ENCODE measurements at regions not wholly inside any gene's neighbourhood (a gene's known extent, or its start where the extent isn't known, plus 50 kb on each side); places are given as distances from the start of the nearest gene placed in this dataset.

DNA sequence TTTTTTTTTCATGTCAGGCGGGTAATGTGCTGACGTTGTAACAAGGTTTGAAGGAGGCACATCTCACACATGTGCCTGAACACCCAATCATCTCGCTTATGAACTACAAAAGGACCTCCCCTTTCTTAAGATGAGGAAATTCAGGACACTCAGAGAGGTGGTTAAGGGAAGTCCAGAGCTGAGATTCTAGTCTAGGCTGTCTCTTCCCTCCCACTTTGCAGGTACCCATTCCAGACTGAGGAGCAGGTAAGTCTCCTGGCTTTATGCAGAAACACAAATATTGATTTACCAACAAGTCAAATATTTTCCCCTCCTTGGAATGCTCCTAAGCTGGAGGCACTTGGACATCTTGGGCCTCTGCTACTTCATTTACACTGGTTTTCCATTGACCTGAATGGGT, 122.9 kb upstream of the CADM1 start:
- CTCF ChIA-PET: interaction anchor here (0.6 kb wide), 1 partner anchor 518 kb away, joined by 3 read pairs; no protein-coding TSS in a partner anchor
- no peak overlapping the region for H3K27ac ChIP-seq (ENCODE audit: low read depth, low read length)
- POLR2A ChIA-PET: no interaction called here

DNA sequence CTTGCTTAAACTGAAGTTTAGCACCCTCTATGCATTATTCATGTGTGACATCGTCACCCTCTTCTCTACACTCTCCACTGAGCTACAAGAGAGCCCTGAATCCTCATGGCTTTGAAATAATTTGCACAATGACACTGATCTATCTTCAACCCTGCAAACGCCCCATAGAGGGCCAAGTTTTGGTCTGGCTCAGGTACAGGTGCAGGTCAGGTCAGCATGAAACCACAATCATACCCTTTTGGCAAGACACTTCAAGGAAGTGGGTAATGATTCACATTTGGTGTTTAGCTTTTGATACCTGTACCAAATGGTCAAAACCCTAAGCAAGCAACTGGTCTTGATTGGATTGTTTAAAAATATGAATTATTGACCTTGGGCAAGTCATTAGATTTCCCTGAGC, 122.2 kb upstream of the CADM1 start:
- CTCF ChIA-PET: no interaction called here
- no peaks in the 10 kb centered on the region for H3K9me3 ChIP-seq (ENCODE audit: control insufficient read depth, insufficient read depth, low read length)
- DNase-seq (ENCODE audit: low read depth, low spot score): no peak
- POLR2A ChIA-PET: no interaction called here
- peaks cover 10% of the 10 kb centered on the region for H3K27me3 ChIP-seq (ENCODE audit: control insufficient read depth, insufficient read depth, low read length)
- no peak overlapping the region for H3K4me3 ChIP-seq (ENCODE audit: low read depth, low read length)
- TF ChIP-seq, protein P1, sequence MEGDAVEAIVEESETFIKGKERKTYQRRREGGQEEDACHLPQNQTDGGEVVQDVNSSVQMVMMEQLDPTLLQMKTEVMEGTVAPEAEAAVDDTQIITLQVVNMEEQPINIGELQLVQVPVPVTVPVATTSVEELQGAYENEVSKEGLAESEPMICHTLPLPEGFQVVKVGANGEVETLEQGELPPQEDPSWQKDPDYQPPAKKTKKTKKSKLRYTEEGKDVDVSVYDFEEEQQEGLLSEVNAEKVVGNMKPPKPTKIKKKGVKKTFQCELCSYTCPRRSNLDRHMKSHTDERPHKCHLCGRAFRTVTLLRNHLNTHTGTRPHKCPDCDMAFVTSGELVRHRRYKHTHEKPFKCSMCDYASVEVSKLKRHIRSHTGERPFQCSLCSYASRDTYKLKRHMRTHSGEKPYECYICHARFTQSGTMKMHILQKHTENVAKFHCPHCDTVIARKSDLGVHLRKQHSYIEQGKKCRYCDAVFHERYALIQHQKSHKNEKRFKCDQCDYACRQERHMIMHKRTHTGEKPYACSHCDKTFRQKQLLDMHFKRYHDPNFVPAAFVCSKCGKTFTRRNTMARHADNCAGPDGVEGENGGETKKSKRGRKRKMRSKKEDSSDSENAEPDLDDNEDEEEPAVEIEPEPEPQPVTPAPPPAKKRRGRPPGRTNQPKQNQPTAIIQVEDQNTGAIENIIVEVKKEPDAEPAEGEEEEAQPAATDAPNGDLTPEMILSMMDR (IDR thresholded peaks at IDR 0.05; ENCODE audit: low read depth, low read length): no peak
- H3K27ac ChIP-seq (ENCODE audit: low read depth, low read length): no peak overlapping the region

More for the DNA sequence above, 122.9 kb upstream of the CADM1 start:
- H3K27me3 ChIP-seq (ENCODE audit: control insufficient read depth, insufficient read depth, low read length): peaks cover 14% of the 10 kb centered on the region
- TF ChIP-seq, protein P1 (IDR thresholded peaks at IDR 0.05; ENCODE audit: low read depth, low read length): no peak
- DNase-seq (ENCODE audit: low read depth, low spot score): no peak
- H3K9me3 ChIP-seq (ENCODE audit: control insufficient read depth, insufficient read depth, low read length): no peaks in the 10 kb centered on the region
- no peak overlapping the region for H3K4me3 ChIP-seq (ENCODE audit: low read depth, low read length)

DNA sequence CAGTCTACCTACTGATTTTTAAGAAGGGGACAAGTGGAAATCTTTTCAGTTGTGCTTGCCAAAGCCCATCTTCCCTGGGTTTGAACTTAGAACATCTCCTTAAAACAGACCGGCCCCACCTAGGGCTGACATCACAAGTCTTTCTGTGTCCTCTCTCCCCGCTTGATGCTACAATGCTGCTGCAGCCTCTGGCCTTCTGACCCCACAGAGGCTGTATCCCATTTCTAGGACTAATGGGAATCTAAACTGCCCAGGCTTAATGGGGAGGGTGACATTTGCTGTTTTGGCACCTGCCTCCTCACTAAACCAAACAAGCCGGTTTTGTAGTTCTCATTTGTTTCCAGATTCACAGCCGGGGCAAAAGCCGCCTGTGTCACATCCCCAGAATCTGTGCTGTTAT, 121.3 kb upstream of the CADM1 start:
- CTCF ChIA-PET: no interaction called here
- POLR2A ChIA-PET: no interaction called here
- no peak overlapping the region for H3K4me3 ChIP-seq (ENCODE audit: low read depth, low read length)
- H3K27ac ChIP-seq (ENCODE audit: low read depth, low read length): no peak overlapping the region
- no peak for DNase-seq (ENCODE audit: low read depth, low spot score)
- TF ChIP-seq, protein P1 (IDR thresholded peaks at IDR 0.05; ENCODE audit: low read depth, low read length): no peak
- H3K27me3 ChIP-seq (ENCODE audit: control insufficient read depth, insufficient read depth, low read length): peaks cover 6% of the 10 kb centered on the region
- H3K9me3 ChIP-seq (ENCODE audit: control insufficient read depth, insufficient read depth, low read length): no peaks in the 10 kb centered on the region

DNA sequence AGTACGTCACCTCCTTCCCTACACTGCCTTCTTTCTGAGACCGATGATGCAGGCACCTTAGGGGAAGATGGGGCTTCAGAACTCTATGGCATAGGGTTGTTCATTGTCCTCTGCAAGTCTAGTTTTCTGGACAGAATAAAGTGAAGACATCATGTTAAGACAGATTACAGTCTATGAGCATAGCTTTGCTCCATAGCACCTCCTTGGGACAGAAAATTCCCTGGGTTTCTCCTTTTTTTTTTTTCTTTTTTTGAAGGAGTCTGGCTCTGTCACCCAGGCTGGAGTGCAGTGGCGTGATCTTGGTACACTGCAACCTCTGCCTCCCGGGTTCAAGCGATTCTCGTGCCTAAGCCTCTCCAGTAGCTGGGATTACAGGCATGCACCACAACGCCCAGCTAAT, 119.8 kb upstream of the CADM1 start:
- Histone ChIP-seq H3K27ac (ENCODE audit: low read depth, low read length) (no peak overlapping the region), H3K27me3 (ENCODE audit: control insufficient read depth, insufficient read depth, low read length) (peaks cover 2% of the 10 kb centered on the region), H3K9me3 (ENCODE audit: control insufficient read depth, insufficient read depth, low read length) (no peaks in the 10 kb centered on the region), H3K4me3 (ENCODE audit: low read depth, low read length) (no peak overlapping the region)
- ChIA-PET CTCF (interaction anchor here (0.6 to 2.1 kb wide), 3 partner anchors 10 to 299 kb away, joined by 3 to 7 read pairs (median 5); no protein-coding TSS in a partner anchor), POLR2A (no interaction called here)
- DNase-seq (ENCODE audit: low read depth, low spot score): no peak
- TF ChIP-seq, protein P1 (IDR thresholded peaks at IDR 0.05; ENCODE audit: low read depth, low read length): no peak

DNA sequence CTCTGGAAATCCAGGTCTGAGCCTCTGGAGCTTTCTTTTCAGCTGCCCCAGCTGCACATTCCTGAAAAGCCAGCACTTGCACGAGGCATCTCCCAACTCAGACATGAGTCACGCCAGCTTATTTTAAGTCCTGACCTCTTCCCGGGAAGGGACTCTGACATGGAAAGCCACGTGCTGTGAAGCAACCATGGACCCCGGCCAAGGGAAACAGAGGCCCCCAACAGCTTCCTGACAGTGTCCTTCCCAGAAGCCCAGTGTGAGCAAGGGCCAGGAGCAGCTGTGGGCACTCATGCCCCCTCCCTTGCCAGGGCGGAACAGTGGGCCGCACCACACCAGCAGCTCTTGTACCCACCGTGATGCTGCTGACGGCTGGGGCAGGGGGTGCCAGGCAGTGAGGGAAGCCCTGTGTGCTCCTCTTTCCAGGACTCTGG, 118.8 kb upstream of the CADM1 start:
- POLR2A ChIA-PET: interaction anchor here (0.5 to 1.3 kb wide), 7 partner anchors 11 to 343 kb away, joined by 3 to 7 read pairs (median 4); partner anchors contain the start of gene CADM1
- H3K4me3 ChIP-seq (ENCODE audit: low read depth, low read length): no peak overlapping the region
- H3K9me3 ChIP-seq (ENCODE audit: control insufficient read depth, insufficient read depth, low read length): 0 out of 2 replicates have a peak, but pooled peaks cover 3% of the 10 kb centered on the region
- DNase-seq (ENCODE audit: low read depth, low spot score): peak; percentile 97
- H3K27me3 ChIP-seq (ENCODE audit: control insufficient read depth, insufficient read depth, low read length): peaks cover 2% of the 10 kb centered on the region
- H3K27ac ChIP-seq (ENCODE audit: low read depth, low read length): peak overlapping the region; percentile 93
- CTCF ChIA-PET: interaction anchor here (1.5 to 2.1 kb wide), 2 partner anchors 9 to 298 kb away, joined by 5 to 7 read pairs; no protein-coding TSS in a partner anchor
- TF ChIP-seq, protein P1 (IDR thresholded peaks at IDR 0.05; ENCODE audit: low read depth, low read length): no peak
